Aorta (tissue), 5 donors: ENCODE measurements at regions not wholly inside any gene's neighbourhood (a gene's known extent, or its start where the extent isn't known, plus 50 kb on each side); places are given as distances from the start of the nearest gene placed in this dataset.
"Not testable (repeated sequence)": the region's sequence is repeated elsewhere in the genome, so short reads cannot be mapped to it uniquely, and the experiment has no call there.

Experiments used
- ATAC-seq: fragments of 200-7000 bp; cut with Tn5 transposase; one replicate; pipeline ENCODE4 v1.9.1; 2022; ENCODE audit warnings: moderate library complexity; ENCODE audit not compliant: low FRiP score
- DNase-seq, 2 donors: peaks; one replicate each; pipeline ENCODE4 v3.0.0-alpha.2; 2020
- H3K27ac ChIP-seq, 2 donors: one replicate each; pipeline ENCODE4 v1.5.1; 2013; ENCODE audit warnings: low read length in 2 of 2, mild to moderate bottlenecking in 2 of 2, moderate library complexity in 2 of 2, control low read depth in 1 of 2, inconsistent platforms in 1 of 2, low read depth in 1 of 2
- H3K27me3 ChIP-seq, 2 donors: one replicate each; pipeline ENCODE4 v1.6.1; 2013; ENCODE audit warnings: control low read depth in 1 of 2, low read length in 1 of 2, mild to moderate bottlenecking in 1 of 2, moderate library complexity in 1 of 2; ENCODE audit not compliant: insufficient read depth in 2 of 2, control insufficient read depth in 1 of 2
- H3K36me3 ChIP-seq, 2 donors: one replicate each; pipeline ENCODE4 v1.6.1; 2013; ENCODE audit warnings: control low read depth in 1 of 2, low read length in 1 of 2, mild to moderate bottlenecking in 1 of 2; ENCODE audit not compliant: insufficient read depth in 2 of 2, control insufficient read depth in 1 of 2
- H3K4me1 ChIP-seq, 2 donors: one replicate each; pipeline ENCODE4 v1.6.1; 2013; ENCODE audit warnings: low read length in 2 of 2, control low read depth in 1 of 2, mild to moderate bottlenecking in 1 of 2, moderate library complexity in 1 of 2; ENCODE audit not compliant: insufficient read depth in 2 of 2, control insufficient read depth in 1 of 2
- H3K4me3 ChIP-seq, 2 donors: one replicate each; pipeline ENCODE4 v1.5.1; 2013; ENCODE audit warnings: low read length in 2 of 2, control low read depth in 1 of 2, mild to moderate bottlenecking in 1 of 2
- H3K9me3 ChIP-seq: one replicate; pipeline ENCODE4 v1.6.1; 2013; ENCODE audit warnings: mild to moderate bottlenecking, low read length; ENCODE audit not compliant: control insufficient read depth
- WGBS, 2 donors: extraction: QIAGEN DNeasy Blood & Tissue Kit; methylation state at CpG; one replicate each; pipeline ENCODE4 v1.1.7; 2013; 5-methylcytosine and 5-hydroxymethylcytosine counted together
- intact Hi-C, 2 donors: fragments of 100-400 bp; cut with DNase I; formaldehyde crosslinking; loops; one replicate each; pipeline versions ENCODE4 v1.14.2 to v1.15.0; 2022
- donor health status: healthy with polysubstance abuse.
- donor health status: Bipolar disorder and iron deficiency.
- donor health status: DM: no; HTN: no; CAD: no.
- donor health status: DM: no; HTN: no; CAD: no.
- donor health status: DM: yes; HTN: yes; CAD: no.

- DNase-seq: no peak
- no peaks in the 10 kb centered on the region for H3K36me3 ChIP-seq
- peaks cover 4% of the 10 kb centered on the region for H3K9me3 ChIP-seq
- no peaks in the 10 kb centered on the region for H3K4me1 ChIP-seq
- no peak for ATAC-seq
- no peak overlapping the region for H3K4me3 ChIP-seq
- WGBS, 2 donors: 90 to 91% methylated on average over 1 of the region's 1 CpG
- H3K27ac ChIP-seq: no peak overlapping the region
- H3K27me3 ChIP-seq: no peaks in the 10 kb centered on the region
- intact Hi-C loops: no loop called here
Observed at GRCh38 chr13:80680786-80681366, 339.9 kb upstream of the SPRY2 start.

- WGBS, 2 donors: 83 to 89% methylated on average over 1 of the region's 1 CpG
- intact Hi-C loops: no loop called here
- no peak overlapping the region for H3K27ac ChIP-seq
Observed at GRCh38 chr13:80679423-80679822, 338.5 kb upstream of the SPRY2 start.

GRCh38 chr13:80677227-80677626, 336.3 kb upstream of the SPRY2 start:
- no peak for DNase-seq
- peaks cover 4% of the 10 kb centered on the region for H3K9me3 ChIP-seq
- WGBS, 2 donors: 88 to 93% methylated on average over 2 of the region's 2 CpGs
- H3K4me1 ChIP-seq: no peaks in the 10 kb centered on the region
- no peak overlapping the region for H3K4me3 ChIP-seq
- H3K27ac ChIP-seq: no peak overlapping the region
- intact Hi-C loops: no loop called here
- H3K27me3 ChIP-seq: no peaks in the 10 kb centered on the region
- no peaks in the 10 kb centered on the region for H3K36me3 ChIP-seq
- no peak for ATAC-seq

More at GRCh38 chr13:80679423-80679822, 338.5 kb upstream of the SPRY2 start:
- Histone ChIP-seq H3K27me3 (no peaks in the 10 kb centered on the region), H3K4me3 (no peak overlapping the region), H3K36me3 (no peaks in the 10 kb centered on the region), H3K9me3 (peaks cover 4% of the 10 kb centered on the region), H3K4me1 (no peaks in the 10 kb centered on the region)
- ATAC-seq (no peak), DNase-seq (no peak)

GRCh38 chr13:80675442-80675841, 334.5 kb upstream of the SPRY2 start:
- H3K36me3 ChIP-seq, DNase-seq, H3K4me1 ChIP-seq, ATAC-seq, H3K9me3 ChIP-seq, H3K4me3 ChIP-seq, intact Hi-C loops, H3K27ac ChIP-seq, H3K27me3 ChIP-seq: not testable (repeated sequence)
- WGBS, 2 donors: 86 to 100% methylated on average over 1 to 2 of the region's 2 CpGs

GRCh38 chr13:80671773-80672172, 330.8 kb upstream of the SPRY2 start:
- H3K27me3 ChIP-seq: no peaks in the 10 kb centered on the region
- WGBS, 2 donors: 90 to 95% methylated on average over 7 of the region's 7 CpGs

GRCh38 chr13:80669112-80669511, 328.2 kb upstream of the SPRY2 start:
- no peak for DNase-seq
- peak overlapping the region in 1 of 2 donors; percentile 57 for H3K27ac ChIP-seq
- no peaks in the 10 kb centered on the region for H3K4me1 ChIP-seq
- H3K4me3 ChIP-seq: no peak overlapping the region
- peaks cover 3% of the 10 kb centered on the region for H3K9me3 ChIP-seq
- 80 to 87% methylated on average over 1 of the region's 1 CpG for WGBS, 2 donors
- intact Hi-C loops: no loop called here
- no peaks in the 10 kb centered on the region for H3K36me3 ChIP-seq
- no peaks in the 10 kb centered on the region for H3K27me3 ChIP-seq
- ATAC-seq: no peak

More at GRCh38 chr13:80671773-80672172, 330.8 kb upstream of the SPRY2 start:
- Histone ChIP-seq H3K36me3 (no peaks in the 10 kb centered on the region), H3K4me1 (no peaks in the 10 kb centered on the region), H3K27ac (no peak overlapping the region), H3K9me3 (peaks cover 3% of the 10 kb centered on the region), H3K4me3 (no peak overlapping the region)
- DNase-seq (no peak), ATAC-seq (no peak)
- intact Hi-C loops: no loop called here

GRCh38 chr13:80668452-80668851, 327.5 kb upstream of the SPRY2 start:
- Histone ChIP-seq H3K4me1 (no peaks in the 10 kb centered on the region), H3K4me3 (no peak overlapping the region), H3K27ac (peak overlapping the region in 1 of 2 donors; percentile 43), H3K9me3 (peaks cover 3% of the 10 kb centered on the region), H3K27me3 (no peaks in the 10 kb centered on the region), H3K36me3 (no peaks in the 10 kb centered on the region)
- intact Hi-C loops: no loop called here
- ATAC-seq: no peak
- DNase-seq: no peak
- 83% methylated on average over 2 of the region's 2 CpGs for WGBS, 2 donors

- Histone ChIP-seq H3K27me3 (no peaks in the 10 kb centered on the region), H3K4me3 (no peak overlapping the region), H3K4me1 (no peaks in the 10 kb centered on the region), H3K36me3 (no peaks in the 10 kb centered on the region), H3K9me3 (peaks cover 3% of the 10 kb centered on the region), H3K27ac (no peak overlapping the region)
- ATAC-seq (no peak), DNase-seq (no peak)
- WGBS, 2 donors: 4 to 8% methylated on average over 1 of the region's 1 CpG
- intact Hi-C loops: no loop called here
Observed at GRCh38 chr13:80666782-80667552, 326.0 kb upstream of the SPRY2 start.

- Histone ChIP-seq H3K27me3 (no peaks in the 10 kb centered on the region), H3K9me3 (no peaks in the 10 kb centered on the region), H3K4me3 (no peak overlapping the region), H3K27ac (no peak overlapping the region), H3K4me1 (no peaks in the 10 kb centered on the region), H3K36me3 (no peaks in the 10 kb centered on the region)
- intact Hi-C loops: no loop called here
- ATAC-seq (no peak), DNase-seq (no peak)
- WGBS, 2 donors: 85 to 93% methylated on average over 3 of the region's 3 CpGs
Observed at GRCh38 chr13:80665792-80666333, 324.9 kb upstream of the SPRY2 start.
